ENCODE measurements at regions not wholly inside any gene's neighbourhood (a gene's known extent, or its start where the extent isn't known, plus 50 kb on each side); places are given as distances from the start of the nearest gene placed in this dataset.

- TF ChIP-seq CTCF (IDR thresholded peaks at IDR 0.05): no peak
- TF ChIP-seq POLR2A (IDR thresholded peaks at IDR 0.05): no peak
These were observed 761.0 kb upstream of the ARRDC4 start for GRCh38 chr15:97199393-97200051.
